ENCODE measurements at regions not wholly inside any gene's neighbourhood (a gene's known extent, or its start where the extent isn't known, plus 50 kb on each side); places are given as distances from the start of the nearest gene placed in this dataset.

DNA sequence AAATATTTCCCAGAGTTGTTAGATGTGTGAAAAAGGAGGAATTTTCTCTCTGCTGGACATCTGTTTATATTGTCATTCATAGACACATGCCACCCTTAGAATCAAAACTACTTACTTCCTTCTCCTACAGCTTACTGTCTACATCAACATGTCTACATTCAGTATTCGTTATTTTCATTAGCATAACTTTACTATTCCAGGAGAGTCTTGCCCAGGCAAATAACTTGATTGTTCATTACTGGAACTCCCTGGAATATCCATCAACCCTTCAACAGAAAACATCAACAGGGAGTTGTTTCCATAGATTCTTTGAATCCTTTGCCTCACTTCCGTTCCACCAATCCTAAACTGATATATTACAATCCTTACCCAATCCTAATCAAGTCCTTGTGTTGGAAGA, 457.5 kb upstream of the ZNF608 start:
- DNase-seq (ENCODE audit: low read depth) = no peak

DNA sequence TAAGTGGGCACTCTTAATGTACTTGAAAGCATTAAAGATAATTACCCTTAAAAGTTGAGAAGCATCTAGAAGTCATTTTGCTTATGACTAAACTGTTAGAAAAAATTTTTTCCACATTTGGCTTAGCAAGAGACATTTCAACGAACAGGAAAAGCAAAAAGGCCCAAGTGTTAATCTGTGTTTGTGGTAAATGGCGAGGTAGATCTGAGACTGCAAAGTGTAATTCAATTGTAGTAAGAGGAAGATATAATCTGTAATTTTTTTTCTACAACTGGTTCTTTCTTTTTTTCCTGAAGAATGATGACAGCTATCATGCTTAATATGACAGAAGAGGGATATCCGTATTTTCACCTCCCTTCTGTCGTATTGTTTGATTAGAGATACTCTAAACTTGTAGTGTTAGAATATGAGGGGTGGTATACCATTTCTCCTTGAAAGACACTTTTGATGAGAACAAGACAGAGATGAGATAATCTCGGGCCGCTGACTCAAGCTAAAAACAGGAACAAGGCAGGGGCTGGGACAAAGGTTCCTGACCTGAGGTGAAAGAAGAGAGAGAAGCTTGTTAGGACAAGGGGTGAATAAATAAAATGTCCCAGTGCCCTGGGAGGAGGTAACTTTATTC, 459.3 kb upstream of the ZNF608 start:
- DNase-seq (ENCODE audit: low read depth) = no peak

DNA sequence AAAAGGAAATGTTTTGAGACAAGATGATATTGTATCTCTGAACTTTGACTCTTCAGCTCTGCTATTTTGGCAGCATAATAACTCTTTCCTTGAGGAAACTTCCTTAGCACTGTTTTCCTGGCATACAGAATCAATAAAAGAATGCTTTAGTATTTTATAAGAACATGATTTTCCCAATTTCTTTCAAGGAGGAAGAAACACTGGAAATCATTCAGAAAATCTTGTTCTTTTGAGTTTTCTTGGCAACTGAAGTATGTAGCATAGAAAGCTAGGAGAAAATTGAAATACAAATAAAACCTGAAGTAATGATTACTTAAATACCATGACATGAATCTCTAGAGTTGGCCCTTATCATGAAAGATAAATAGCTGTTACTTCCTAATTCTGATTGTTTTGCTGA, 461.4 kb upstream of the ZNF608 start:
- no peak for DNase-seq (ENCODE audit: low read depth)

DNA sequence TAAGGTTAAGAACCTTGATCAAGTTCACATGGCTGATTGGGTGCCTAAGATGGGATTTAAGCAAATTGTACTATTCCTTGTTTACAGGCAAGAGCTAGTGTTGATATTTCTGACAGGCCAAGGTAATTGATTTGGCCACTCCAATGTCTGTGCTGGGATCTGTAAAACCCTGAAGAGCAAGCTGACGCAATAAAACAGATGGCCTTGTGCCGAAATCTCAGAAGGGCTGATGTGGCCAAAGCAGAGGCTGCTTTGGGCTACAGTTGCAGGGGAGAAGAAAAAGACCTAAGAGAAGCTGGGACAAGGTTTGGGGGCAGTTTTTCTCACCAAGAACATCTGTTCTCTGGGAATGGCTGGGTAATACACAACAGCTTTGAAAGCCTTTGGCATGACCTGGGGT, 463.2 kb upstream of the ZNF608 start:
- no peak for DNase-seq (ENCODE audit: low read depth)

DNA sequence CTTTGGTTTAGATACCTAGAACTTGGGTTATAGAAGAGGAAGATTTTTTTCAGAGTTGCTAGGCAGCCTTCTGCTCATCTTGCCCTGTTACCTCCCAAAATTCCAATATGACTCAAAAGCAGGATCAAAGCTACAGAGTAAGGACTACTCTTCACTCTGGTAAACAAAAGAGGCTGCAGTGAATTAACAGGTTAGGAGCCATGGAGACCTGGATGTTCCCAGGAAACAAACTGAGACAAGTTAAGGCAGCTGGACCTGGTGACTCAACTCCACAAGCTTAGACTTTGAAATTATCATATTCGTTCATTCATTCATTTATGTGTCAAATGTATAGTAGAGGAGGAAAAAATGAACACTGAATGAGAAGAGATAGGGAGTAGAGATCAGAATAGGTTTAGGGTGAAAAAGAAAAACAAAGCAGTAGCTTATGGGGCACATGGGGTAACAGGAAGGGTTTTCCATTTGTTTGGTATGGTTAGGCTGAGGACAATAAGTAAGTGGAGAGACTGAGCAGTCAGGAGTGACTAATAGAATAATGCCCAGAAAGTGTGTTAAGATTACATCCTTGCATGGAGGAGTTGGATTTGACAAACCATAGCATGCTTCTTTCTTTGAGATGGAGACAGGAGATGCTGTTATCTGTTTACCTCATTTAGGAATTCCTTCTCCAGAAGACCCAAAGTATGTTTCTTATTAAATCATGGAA, 464.0 kb upstream of the ZNF608 start:
- no peak for DNase-seq (ENCODE audit: low read depth)

DNA sequence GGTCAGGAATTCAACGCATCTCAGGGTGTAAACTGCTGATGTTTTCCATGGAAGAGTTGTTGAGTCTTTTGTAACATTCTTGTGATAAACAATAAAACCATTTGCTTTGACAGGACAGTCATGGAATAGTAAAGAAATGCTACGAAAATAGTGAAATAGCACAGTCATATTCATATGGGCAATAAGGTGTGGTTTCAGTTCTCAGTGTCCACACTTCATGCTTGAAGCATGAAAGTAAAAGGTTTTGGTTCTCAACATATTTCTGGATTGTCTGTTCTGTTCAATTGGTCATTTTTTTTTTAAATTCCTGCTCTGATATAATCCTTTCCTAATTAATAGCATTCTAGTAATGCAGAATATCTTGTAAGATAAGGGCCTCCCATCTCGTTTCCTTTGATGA, 467.6 kb upstream of the ZNF608 start:
- no peak for DNase-seq (ENCODE audit: low read depth)

DNA sequence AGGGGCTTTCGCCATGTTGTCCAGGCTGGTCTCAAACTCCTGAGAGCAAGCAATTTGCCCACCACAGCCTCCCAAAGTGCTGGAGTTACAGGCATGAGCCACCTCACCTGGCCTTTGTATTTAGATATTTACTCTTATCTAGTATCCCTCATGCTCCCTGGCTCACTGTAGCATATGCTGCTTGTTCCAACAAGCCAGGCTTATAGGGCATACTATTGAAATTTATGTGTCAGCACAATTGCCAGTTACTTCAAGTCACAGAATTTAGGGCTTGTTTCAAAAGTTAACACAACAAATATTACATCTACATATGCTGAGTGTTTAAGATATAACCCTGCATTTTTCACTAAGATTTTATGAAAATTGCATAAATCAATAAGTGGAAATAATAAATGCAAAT, 469.2 kb upstream of the ZNF608 start:
- no peak for DNase-seq (ENCODE audit: low read depth)

DNA sequence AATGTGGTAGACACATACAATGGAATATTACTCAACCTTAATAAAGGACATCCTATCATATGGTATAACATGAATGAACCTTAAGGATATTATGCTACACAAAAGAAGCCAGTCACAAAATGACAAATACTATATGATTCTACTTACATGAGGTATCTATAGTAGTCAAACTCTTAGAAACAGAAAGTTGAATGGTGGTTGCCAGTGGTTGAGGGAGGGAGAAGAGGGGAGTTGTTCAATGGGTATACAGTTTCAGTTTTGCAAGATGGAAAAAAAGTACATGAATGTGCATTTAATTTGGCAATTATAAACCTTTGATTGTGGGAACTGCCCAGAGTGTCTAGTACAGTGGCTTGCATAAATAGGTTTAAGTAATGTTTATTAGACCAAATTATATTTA, 473.3 kb upstream of the ZNF608 start:
- no peak for DNase-seq (ENCODE audit: low read depth)

DNA sequence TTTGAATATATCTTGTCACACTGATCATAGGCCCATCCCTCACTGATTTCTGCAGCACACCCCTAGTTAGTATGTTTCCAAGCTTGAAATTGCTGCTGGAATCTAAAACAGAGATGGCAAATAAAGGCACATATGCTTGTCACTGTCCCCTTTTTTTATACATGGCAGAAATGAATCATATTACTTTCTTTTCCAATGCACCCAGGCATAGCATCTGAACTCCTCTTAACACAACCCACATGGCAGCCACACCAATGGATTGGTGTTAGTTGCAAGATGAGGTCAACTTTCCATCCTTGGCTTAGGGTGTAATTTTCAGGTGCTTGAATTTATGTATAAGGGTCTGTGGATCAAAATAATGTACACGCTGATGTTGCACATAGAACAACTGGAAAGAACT, 473.8 kb upstream of the ZNF608 start:
- DNase-seq (ENCODE audit: low read depth) = no peak

DNA sequence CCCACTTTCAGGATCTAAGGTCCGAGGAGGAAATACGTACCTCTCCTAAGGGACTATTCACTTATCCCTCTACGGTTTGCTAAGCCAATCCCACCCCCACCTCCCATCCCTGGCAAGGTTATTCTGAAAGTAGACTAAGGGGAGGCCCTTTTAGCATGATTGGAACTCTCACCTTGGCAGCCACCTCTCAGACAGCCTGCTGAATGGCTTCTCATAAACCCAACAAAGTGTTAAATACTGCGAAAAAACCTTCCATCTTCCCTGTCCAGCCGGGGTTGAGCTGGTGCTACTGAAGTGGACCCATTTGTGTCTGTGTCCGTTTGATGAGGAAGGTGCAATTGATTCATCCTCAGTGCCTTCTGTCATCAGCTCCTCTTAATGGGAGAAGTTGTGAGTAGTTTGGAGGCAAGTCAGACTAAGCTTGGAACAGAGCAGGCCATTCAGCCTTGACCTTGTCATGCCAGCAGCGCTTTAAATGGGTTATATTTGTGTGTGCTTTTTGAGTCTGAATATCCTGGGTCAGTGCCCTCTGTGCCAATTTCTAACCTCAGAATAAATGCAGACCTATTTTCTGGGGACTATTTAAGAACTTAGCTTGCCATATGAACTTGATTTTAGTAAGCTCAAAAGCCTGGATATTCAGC, 476.3 kb upstream of the ZNF608 start:
- DNase-seq (ENCODE audit: low read depth) = no peak

DNA sequence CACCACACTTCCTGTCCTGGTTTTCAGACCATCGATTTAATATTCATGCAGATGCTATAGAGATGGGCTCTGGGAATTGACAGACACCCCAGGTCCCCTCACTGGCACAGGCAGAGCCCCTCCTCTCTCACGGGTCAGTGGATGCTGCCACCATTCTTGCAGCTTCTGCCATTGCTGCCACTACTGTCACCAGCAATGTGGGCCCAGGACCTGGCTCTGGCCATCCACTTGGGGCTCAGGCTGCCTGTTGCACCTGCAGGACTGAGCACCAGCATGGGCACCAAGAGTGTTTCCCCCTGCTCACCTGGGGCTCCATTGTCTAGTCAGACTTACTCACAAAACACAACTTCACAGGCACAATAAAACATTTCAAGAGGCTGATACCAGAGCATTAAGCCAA, 479.0 kb upstream of the ZNF608 start:
- no peak for DNase-seq (ENCODE audit: low read depth)

DNA sequence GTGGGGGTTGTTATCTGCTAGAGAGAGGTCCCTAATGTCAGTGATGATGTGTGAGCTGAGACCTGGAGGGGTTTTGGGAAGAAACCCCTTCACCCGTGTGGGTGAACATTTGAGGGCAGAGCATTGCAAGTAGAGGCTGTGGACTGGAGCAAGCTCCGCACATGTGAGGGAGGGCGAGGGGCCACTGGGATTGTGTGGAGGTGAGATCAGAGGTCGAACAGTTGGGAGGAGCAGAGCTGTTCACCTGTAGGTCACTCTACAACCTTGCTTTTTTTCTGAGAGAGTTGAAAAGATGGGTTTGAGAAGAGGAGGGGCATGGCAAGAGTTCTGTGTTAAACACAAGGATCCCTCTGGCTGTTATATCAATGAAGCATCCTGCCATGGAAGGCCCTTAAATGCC, 480.4 kb upstream of the ZNF608 start:
- DNase-seq (ENCODE audit: low read depth) = no peak

DNA sequence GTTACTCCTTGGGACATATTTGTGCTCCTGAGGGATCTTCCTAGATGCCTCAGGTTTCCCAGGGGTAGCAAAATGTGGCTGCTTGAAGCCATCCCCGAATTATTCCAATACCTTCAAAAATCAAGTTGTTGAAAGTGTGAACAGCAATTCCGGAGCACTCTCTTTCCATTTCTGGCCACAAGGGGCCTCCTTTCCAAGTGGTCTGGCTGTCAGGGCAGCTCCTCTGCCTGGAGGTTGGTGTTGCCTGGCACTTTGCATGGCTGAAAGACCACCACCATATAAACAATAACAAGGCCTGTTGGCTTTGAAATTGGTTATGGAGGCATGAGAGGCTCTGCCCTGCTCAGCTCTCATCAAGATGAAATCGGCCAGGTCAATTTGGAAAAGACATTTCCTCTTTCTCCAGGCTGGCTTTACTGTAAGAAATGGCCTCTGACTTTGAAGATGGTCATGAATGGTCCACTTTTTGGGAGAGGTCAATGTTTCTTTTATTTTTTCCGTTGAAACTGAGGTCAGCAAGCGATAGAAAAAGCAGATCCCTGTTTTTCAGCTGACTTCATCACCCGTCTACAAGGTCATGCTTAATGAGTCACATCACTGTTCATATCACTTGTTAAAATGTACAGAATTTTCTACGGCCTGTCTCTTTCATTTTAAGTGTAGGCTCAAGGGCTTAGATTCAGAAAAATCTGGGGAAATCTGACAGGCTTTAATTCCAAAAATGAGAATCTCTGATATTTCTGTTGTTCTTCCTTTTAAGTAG, 481.1 kb upstream of the ZNF608 start:
- peak; percentile 71 for DNase-seq (ENCODE audit: low read depth)

DNA sequence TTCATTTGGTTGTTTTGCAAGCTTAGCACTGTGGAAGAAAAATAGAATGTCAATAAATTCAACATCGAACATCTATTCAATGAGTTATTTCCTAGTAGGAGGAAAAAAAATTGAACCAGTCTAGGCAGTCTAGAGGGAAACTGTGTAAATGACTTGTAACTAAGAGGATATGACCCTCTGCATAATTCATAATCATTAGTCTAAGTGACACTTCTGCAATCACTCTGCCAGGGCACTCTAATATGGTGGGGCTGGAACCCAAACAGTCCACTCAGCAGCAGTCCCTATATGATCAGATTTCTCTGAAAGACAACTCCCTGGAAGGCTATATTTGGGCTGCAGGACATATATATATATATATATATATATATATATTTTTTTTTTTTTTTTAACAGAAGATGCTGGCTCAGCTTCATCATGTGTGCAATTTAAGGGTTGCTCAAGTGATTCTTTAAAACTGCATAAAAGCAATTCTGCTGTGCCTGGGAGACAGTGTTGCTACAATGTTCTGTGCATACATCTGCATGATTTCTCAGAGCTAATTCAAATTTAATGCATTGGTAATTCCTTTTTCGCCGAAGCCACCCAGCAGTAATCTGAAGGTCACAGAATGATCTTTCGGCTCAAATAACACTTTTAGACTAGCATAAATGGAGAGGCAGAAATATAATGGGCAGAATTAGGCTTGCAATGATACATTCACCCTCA, 482.1 kb upstream of the ZNF608 start:
- DNase-seq (ENCODE audit: low read depth) = no peak

DNA sequence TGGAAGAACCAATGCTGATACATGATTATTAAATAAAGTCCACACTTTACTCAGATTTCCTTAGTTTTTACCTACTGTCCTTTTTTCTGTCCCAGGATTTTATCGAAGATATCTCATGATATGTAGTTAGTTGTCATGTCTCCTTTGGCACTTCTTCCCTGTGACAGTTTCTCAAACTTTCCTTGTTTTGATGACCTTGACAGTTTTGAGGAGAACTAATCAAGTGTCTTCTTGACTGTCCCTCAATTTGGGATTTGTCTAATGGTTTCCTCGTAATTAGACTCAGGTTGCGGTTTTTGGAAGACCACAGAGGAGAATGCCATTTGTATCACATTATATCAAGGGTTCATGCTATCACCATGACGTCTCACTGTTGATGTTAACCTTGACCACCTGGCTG, 483.1 kb upstream of the ZNF608 start:
- no peak for DNase-seq (ENCODE audit: low read depth)

DNA sequence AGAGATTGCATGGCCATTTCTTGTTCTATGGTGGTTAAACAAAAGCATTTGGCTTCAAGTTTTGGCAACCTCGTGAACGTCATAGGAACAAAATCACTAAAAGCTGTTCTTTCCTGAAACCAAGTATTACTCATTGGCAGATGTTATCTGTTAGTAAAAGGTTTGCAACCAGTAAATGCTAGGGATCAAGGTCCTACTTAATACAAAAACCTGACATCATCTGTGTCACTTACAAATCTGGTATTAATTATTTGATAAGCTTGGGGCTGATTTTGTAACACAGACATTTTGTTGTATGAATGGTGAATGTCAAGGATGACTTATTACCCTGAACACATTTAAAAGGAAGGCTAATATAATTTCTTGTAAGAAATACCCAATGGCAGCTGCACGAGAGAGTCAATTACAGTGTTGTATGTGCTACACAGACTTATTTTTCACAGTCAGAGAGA, 486.4 kb upstream of the ZNF608 start:
- peak; percentile 49 for DNase-seq (ENCODE audit: low read depth)

DNA sequence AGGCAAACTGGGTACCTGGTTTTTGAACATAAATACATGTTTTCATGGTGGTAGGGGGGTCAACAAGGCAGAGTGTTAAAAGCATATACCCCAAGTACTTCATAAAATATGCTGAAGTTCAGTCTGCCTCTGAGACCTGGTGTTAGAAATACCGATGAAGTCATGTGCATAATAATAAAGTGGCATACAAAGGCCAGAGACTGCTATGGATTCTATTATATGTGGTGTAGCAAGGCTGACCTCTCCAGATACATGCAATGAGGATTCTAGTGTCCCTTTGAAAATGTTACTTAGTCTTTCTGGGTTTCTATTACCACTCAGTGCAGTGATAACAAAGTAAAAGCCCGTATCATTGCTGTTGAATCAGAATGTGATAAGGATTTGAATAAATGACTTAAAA, 487.5 kb upstream of the ZNF608 start:
- DNase-seq (ENCODE audit: low read depth) = no peak

DNA sequence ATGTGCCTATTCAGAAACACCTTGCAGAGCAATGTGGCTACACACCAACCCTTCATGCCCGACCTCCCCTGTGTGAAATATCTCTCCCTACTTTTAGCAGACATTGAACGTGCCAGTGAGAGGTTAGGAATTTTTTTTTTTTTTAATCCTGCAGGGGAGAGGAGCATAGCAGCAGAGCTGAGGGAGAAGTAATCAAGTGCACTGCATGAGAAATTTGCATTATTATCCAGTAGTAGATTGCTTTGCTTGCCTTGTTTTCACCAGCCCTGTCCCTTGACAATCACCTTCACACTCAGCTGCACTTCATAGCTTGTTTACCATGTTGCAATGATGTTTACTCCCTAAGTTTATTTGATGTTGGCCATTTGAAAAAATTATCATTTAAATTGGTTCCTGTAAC, 489.6 kb upstream of the ZNF608 start:
- no peak for DNase-seq (ENCODE audit: low read depth)

DNA sequence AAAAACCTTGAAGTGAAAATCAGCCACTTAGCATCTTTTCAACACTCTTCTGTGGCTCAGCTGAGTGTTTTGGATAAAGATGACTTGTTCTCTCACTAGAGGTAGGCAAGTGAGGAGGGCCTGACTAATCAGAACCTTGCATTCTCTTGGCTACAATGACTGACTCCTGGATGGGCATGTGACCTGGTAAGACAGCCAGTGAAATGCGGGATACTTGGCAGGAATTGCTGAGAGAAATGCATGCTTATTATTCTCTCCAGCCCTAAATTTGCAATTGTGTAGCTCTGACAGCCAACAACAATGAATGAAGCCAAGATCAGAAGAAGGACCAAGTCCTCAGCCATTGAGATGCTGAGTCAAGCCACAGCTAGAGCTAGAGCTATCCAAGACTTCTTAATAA, 490.5 kb upstream of the ZNF608 start:
- no peak for DNase-seq (ENCODE audit: low read depth)

DNA sequence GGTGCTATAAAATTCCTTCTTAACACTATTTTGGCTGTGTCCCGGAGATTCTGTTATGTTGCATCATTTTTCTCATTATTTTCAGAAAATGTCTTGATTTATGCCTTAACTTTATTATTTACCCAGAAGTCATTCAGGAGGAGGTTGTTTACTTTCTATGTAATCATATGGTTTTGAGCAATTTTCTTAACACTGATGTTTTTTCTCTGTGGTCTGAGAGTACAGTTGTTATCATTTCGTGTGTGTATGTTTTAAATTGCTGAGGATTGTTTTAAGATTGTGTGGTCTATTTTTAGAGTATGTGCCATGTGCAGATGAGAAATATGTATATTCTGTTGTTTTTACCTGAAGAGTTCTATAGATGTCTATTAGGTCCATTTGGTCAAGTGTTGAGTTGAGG, 498.1 kb upstream of the ZNF608 start:
- peak; percentile 50 for DNase-seq (ENCODE audit: low read depth)

DNA sequence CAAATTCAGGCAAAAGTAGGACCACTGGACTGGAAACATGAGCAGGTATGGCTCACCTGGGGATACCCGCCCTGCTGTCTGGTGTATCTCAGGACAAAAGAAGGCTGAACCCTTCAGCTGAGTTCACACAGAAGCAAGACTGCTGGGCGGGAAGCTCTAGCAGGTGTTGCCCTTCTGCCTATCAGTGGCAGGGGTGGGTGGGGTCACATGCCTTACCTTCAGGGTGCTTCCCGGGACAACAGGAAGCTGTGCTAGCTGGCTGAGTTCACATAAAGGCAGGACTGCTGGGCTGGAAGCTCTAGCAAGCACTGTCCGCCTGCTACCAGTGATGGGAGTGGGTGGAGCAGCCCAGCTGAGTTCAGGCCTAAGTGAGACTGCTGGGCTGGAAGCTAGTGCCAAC, 498.8 kb upstream of the ZNF608 start:
- no peak for DNase-seq (ENCODE audit: low read depth)

DNA sequence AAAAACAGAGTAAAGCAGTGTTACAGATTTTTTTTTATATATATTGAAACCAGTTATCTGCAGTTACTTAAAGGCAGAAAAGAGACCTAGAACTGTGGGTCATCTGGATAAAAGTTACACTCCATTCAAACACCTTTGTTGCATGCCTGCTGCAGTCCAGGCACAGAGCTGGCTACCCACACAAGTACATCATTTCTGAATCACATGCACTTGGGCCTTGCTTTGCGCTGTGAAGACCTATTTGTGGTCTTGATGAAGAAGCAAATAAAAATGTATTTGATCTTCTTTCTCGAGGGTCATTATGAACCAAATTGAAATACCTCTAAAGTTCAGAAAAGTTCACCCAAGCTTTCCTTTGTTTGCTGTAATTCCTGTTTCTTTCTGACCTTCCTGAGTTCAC, 503.0 kb upstream of the ZNF608 start:
- DNase-seq (ENCODE audit: low read depth) = no peak

Measured in amniotic epithelial cell (primary cell).